IMR-90 (cell line): ENCODE measurements at regions not wholly inside any gene's neighbourhood (a gene's known extent, or its start where the extent isn't known, plus 50 kb on each side); places are given as distances from the start of the nearest gene placed in this dataset.

Experiments used
- MXI1 ChIP-seq: IDR thresholded peaks from 2 replicates; pipeline ENCODE4 v1.6.1; 2012; ENCODE audit warnings: low read depth, mild to moderate bottlenecking, low read length, moderate library complexity, borderline replicate concordance
- NFE2L2 ChIP-seq: fragments of 150-350 bp; IDR thresholded peaks from 2 replicates; pipeline ENCODE4 v1.6.1; 2016; ENCODE audit warnings: low read depth, mild to moderate bottlenecking, low read length
- POLR2A ChIP-seq: IDR thresholded peaks from 2 replicates; pipeline ENCODE4 v1.6.1; 2012; ENCODE audit warnings: mild to moderate bottlenecking, low read depth, low read length
- RFX5 ChIP-seq: IDR thresholded peaks from 2 replicates; pipeline ENCODE4 v1.8.0; 2012; ENCODE audit warnings: low read depth, mild to moderate bottlenecking, low read length, moderate library complexity
- SMC3 ChIP-seq: fragments of 150-350 bp; IDR thresholded peaks from 2 replicates; pipeline ENCODE4 v1.6.1; 2016; ENCODE audit warnings: low read depth, mild to moderate bottlenecking, antibody characterized with exemption, low read length, moderate library complexity
- TF ChIP-seq, protein P1 (sequence below): conservative IDR thresholded peaks from 2 replicates; pipeline ENCODE4 v1.5.1; 2012; ENCODE audit warnings: mild to moderate bottlenecking, low read depth, low read length, improper control_type of control experiment
- TF ChIP-seq, protein P2 (sequence below): fragments of 150-350 bp; IDR thresholded peaks from 2 replicates; pipeline ENCODE4 v1.6.1; 2017; ENCODE audit warnings: mild to moderate bottlenecking, antibody characterized with exemption, low read length, low read depth
- TF ChIP-seq, protein P3 (sequence below): fragments of 150-350 bp; IDR thresholded peaks from 2 replicates; pipeline ENCODE4 v1.6.1; 2016; ENCODE audit warnings: low read depth, mild to moderate bottlenecking, low read length, moderate library complexity, borderline replicate concordance

DNA sequence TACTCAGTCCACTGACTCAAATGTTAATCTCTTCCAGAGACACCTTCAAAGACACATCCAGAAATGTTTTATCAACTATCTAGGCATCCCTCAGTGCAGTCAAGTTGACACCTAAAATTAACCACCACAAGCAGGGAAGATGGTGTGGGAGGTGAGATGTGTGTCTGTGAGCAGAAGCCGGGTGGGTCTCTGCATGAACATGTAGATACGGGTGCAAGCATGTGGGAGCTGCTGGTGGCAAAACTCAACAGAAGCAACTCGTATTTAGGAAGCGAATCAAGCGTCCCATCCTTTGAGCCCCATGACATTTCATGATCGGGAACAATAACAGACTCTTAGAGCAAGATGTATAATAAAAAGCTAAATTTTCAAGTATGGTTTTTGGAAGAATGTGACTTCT, 110.0 kb upstream of the C14orf180 start:
- TF ChIP-seq, protein P1, sequence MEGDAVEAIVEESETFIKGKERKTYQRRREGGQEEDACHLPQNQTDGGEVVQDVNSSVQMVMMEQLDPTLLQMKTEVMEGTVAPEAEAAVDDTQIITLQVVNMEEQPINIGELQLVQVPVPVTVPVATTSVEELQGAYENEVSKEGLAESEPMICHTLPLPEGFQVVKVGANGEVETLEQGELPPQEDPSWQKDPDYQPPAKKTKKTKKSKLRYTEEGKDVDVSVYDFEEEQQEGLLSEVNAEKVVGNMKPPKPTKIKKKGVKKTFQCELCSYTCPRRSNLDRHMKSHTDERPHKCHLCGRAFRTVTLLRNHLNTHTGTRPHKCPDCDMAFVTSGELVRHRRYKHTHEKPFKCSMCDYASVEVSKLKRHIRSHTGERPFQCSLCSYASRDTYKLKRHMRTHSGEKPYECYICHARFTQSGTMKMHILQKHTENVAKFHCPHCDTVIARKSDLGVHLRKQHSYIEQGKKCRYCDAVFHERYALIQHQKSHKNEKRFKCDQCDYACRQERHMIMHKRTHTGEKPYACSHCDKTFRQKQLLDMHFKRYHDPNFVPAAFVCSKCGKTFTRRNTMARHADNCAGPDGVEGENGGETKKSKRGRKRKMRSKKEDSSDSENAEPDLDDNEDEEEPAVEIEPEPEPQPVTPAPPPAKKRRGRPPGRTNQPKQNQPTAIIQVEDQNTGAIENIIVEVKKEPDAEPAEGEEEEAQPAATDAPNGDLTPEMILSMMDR = no peak
- TF ChIP-seq, protein P2, sequence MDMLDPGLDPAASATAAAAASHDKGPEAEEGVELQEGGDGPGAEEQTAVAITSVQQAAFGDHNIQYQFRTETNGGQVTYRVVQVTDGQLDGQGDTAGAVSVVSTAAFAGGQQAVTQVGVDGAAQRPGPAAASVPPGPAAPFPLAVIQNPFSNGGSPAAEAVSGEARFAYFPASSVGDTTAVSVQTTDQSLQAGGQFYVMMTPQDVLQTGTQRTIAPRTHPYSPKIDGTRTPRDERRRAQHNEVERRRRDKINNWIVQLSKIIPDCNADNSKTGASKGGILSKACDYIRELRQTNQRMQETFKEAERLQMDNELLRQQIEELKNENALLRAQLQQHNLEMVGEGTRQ = no peak
- no peak for TF ChIP-seq RFX5
- no peak for TF ChIP-seq NFE2L2
- no peak for TF ChIP-seq MXI1
- TF ChIP-seq, protein P3, sequence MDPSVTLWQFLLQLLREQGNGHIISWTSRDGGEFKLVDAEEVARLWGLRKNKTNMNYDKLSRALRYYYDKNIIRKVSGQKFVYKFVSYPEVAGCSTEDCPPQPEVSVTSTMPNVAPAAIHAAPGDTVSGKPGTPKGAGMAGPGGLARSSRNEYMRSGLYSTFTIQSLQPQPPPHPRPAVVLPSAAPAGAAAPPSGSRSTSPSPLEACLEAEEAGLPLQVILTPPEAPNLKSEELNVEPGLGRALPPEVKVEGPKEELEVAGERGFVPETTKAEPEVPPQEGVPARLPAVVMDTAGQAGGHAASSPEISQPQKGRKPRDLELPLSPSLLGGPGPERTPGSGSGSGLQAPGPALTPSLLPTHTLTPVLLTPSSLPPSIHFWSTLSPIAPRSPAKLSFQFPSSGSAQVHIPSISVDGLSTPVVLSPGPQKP = no peak
- TF ChIP-seq SMC3 = no peak
- no peak for TF ChIP-seq POLR2A
